ENCODE measurements at regions not wholly inside any gene's neighbourhood (a gene's known extent, or its start where the extent isn't known, plus 50 kb on each side); places are given as distances from the start of the nearest gene placed in this dataset.

GRCh38 chrX:124433186-124433585 is 86.8 kb downstream of the SH2D1A start:
- TF ChIP-seq CTCF (conservative IDR thresholded peaks at IDR 0.05; ENCODE audit: low read depth, low read length) (no peak), EZH2 (IDR thresholded peaks at IDR 0.05; ENCODE audit: low read length, unreplicated experiment) (no peak), EZH2phosphoT487 (IDR thresholded peaks at IDR 0.05; ENCODE audit: borderline replicate concordance, low read length) (no peak)

All from PC-3 (cell line).